H1 (cell line): ENCODE measurements at regions not wholly inside any gene's neighbourhood (a gene's known extent, or its start where the extent isn't known, plus 50 kb on each side); places are given as distances from the start of the nearest gene placed in this dataset.

Experiments used
- CTCF ChIA-PET: fragments of 300-600 bp; sonication (Branson Sonifier 250); formaldehyde crosslinking; loops from one replicate; lab custom pipeline; 2021; ENCODE audit not compliant: partially characterized antibody; lab: Charles Lee
- POLR2A ChIA-PET: fragments of 300-600 bp; sonication (Branson Sonifier 250); formaldehyde crosslinking; loops from one replicate; lab custom pipeline; 2021; ENCODE audit warnings: inconsistent platforms; ENCODE audit not compliant: partially characterized antibody; lab: Charles Lee
- DNase-seq, 2 experiments: peaks; one replicate each; pipeline versions ENCODE4 v3.0.0 to v3.0.0-alpha.2; 2010 to 2022; ENCODE audit warnings: low spot score in 2 of 2, low read depth in 1 of 2, mixed read lengths in 1 of 2
- FAIRE-seq: peaks from 2 replicates; lab custom pipeline; 2011; peaks lifted over from hg19 to GRCh38; lab: Jason Lieb, UNC
- H2AFZ ChIP-seq: 2 replicates; pipeline ENCODE4 v1.8.1; 2012; ENCODE audit warnings: low read length, inconsistent platforms
- H2AK5ac ChIP-seq: 2 replicates; pipeline ENCODE4 v1.6.1; 2013; ENCODE audit warnings: low read depth, low read length
- H2BK120ac ChIP-seq: replicated peaks from 2 replicates; pipeline ENCODE3; 2013; ENCODE audit warnings: low read depth, low read length, inconsistent platforms
- H2BK12ac ChIP-seq: 2 replicates; pipeline ENCODE4 v1.6.1; 2013; ENCODE audit warnings: low read depth, low read length
- H2BK15ac ChIP-seq: 2 replicates; pipeline ENCODE4 v1.6.1; 2013; ENCODE audit warnings: low read length
- H2BK20ac ChIP-seq: 2 replicates; pipeline ENCODE4 v1.6.1; 2013; ENCODE audit warnings: low read length
- H2BK5ac ChIP-seq: 2 replicates; pipeline ENCODE4 v1.6.1; 2013; ENCODE audit warnings: low read depth, low read length
- H3K14ac ChIP-seq: 2 replicates; pipeline ENCODE4 v1.6.1; 2013; ENCODE audit warnings: inconsistent platforms; ENCODE audit not compliant: insufficient read length
- H3K18ac ChIP-seq: 2 replicates; pipeline ENCODE4 v1.6.1; 2013; ENCODE audit warnings: low read length; ENCODE audit errors: extremely low read depth
- H3K23ac ChIP-seq: 2 replicates; pipeline ENCODE4 v1.6.1; 2013; ENCODE audit warnings: inconsistent platforms; ENCODE audit not compliant: insufficient read length
- H3K23me2 ChIP-seq: 2 replicates; pipeline ENCODE4 v1.6.1; 2013; ENCODE audit warnings: low read depth, low read length
- H3K27ac ChIP-seq: 2 replicates; pipeline ENCODE4 v1.6.1; 2011; ENCODE audit warnings: low read depth, low read length, inconsistent platforms
- H3K27me3 ChIP-seq, 4 experiments: replicated peaks in 1 of 4; 1 replicate in 1 of 4; 2 replicates in 3 of 4; pipeline versions ENCODE4 v1.6.1 to v1.8.1; 2011 to 2013; ENCODE audit warnings: low read length in 3 of 4, mild to moderate bottlenecking in 3 of 4, inconsistent platforms in 2 of 4, mixed read lengths in 2 of 4, moderate library complexity in 1 of 4; ENCODE audit not compliant: control insufficient read depth in 3 of 4, insufficient read depth in 3 of 4; ENCODE audit errors: extremely low read depth in 1 of 4
- H3K36me3 ChIP-seq, 4 experiments: 2 replicates each; pipeline versions ENCODE4 v1.6.1 to v1.8.1; 2011 to 2013; ENCODE audit warnings: mild to moderate bottlenecking in 4 of 4, low read length in 3 of 4, moderate library complexity in 2 of 4, control low read depth in 1 of 4, inconsistent platforms in 1 of 4; ENCODE audit not compliant: insufficient read depth in 4 of 4, control insufficient read depth in 2 of 4
- H3K4ac ChIP-seq: replicated peaks from 2 replicates; pipeline ENCODE3; 2013; ENCODE audit warnings: low read length, low read depth, mixed read lengths, inconsistent platforms; ENCODE audit not compliant: insufficient read length
- H3K4me1 ChIP-seq, 4 experiments: replicated peaks in 1 of 4; 1 replicate in 1 of 4; 2 replicates in 3 of 4; pipeline versions ENCODE4 v1.6.1 to v1.8.1; 2011 to 2013; ENCODE audit warnings: low read length in 3 of 4, inconsistent platforms in 2 of 4, mixed read lengths in 1 of 4; ENCODE audit not compliant: insufficient read depth in 4 of 4, control insufficient read depth in 3 of 4
- H3K4me2 ChIP-seq, 2 experiments: 2 replicates each; pipeline versions ENCODE4 v1.6.1 to v1.8.1; 2011 to 2013; ENCODE audit warnings: low read depth in 2 of 2, low read length in 2 of 2, control low read depth in 1 of 2, inconsistent platforms in 1 of 2, mild to moderate bottlenecking in 1 of 2; ENCODE audit not compliant: insufficient read depth in 1 of 2
- H3K4me3 ChIP-seq, 4 experiments: fragments of 200-600, 300-600 bp in 1 of 4; sonication (generic), shearing (Covaris generic), sonication (Bioruptor Twin) in 1 of 4; 2 replicates each; pipeline versions ENCODE4 v1.5.1 to v1.8.1; 2011 to 2016; ENCODE audit warnings: low read length in 4 of 4, low read depth in 3 of 4, control low read depth in 2 of 4, inconsistent platforms in 2 of 4, mild to moderate bottlenecking in 2 of 4, mixed read lengths in 1 of 4, moderate library complexity in 1 of 4; ENCODE audit not compliant: insufficient read depth in 2 of 4; ENCODE audit errors: extremely low read depth in 1 of 4
- H3K56ac ChIP-seq: replicated peaks from 2 replicates; pipeline ENCODE3; 2013; ENCODE audit warnings: low read depth, mild to moderate bottlenecking, mixed read lengths, low read length, inconsistent platforms; ENCODE audit not compliant: insufficient read length
- H3K79me1 ChIP-seq: 2 replicates; pipeline ENCODE4 v1.6.1; 2013; ENCODE audit warnings: low read depth, low read length, control low read depth
- H3K79me2 ChIP-seq, 2 experiments: 2 replicates each; pipeline versions ENCODE4 v1.6.1 to v1.8.1; 2012 to 2013; ENCODE audit warnings: low read length in 2 of 2, mild to moderate bottlenecking in 2 of 2, inconsistent platforms in 1 of 2; ENCODE audit not compliant: insufficient read depth in 2 of 2, control insufficient read depth in 1 of 2
- H3K9ac ChIP-seq, 4 experiments: replicated peaks in 1 of 4; 1 replicate in 1 of 4; 2 replicates in 3 of 4; pipeline versions ENCODE4 v1.6.1 to v1.8.1; 2011 to 2013; ENCODE audit warnings: low read depth in 3 of 4, low read length in 3 of 4, control low read depth in 2 of 4, mild to moderate bottlenecking in 2 of 4, moderate library complexity in 2 of 4, inconsistent platforms in 1 of 4; ENCODE audit errors: extremely low read depth in 1 of 4
- H3K9me3 ChIP-seq, 2 experiments: 2 replicates each; pipeline versions ENCODE4 v1.6.1 to v1.8.1; 2012 to 2013; ENCODE audit warnings: mild to moderate bottlenecking in 2 of 2, moderate library complexity in 2 of 2, control low read depth in 1 of 2, inconsistent platforms in 1 of 2, low read depth in 1 of 2, low read length in 1 of 2, mixed read lengths in 1 of 2; ENCODE audit not compliant: insufficient read depth in 2 of 2
- H4K20me1 ChIP-seq, 2 experiments: replicated peaks in 1 of 2; 2 replicates each; pipeline versions ENCODE3 to v1.8.1; 2011 to 2013; ENCODE audit warnings: inconsistent platforms in 2 of 2, low read length in 2 of 2, mild to moderate bottlenecking in 1 of 2; ENCODE audit not compliant: insufficient read depth in 2 of 2, control insufficient read depth in 1 of 2
- H4K5ac ChIP-seq: 2 replicates; pipeline ENCODE4 v1.6.1; 2013; ENCODE audit warnings: low read length, low read depth, mixed read lengths, inconsistent platforms; ENCODE audit not compliant: insufficient read length
- H4K8ac ChIP-seq: 2 replicates; pipeline ENCODE4 v1.8.0; 2013; ENCODE audit warnings: mild to moderate bottlenecking, moderate library complexity, low read length, inconsistent platforms; ENCODE audit not compliant: insufficient read depth; ENCODE audit errors: extremely low read depth
- H4K91ac ChIP-seq: replicated peaks from 2 replicates; pipeline ENCODE3; 2013; ENCODE audit warnings: low read length, mixed read lengths, inconsistent platforms; ENCODE audit not compliant: insufficient read length
- BRCA1 ChIP-seq: IDR thresholded peaks from 2 replicates; pipeline ENCODE4 v1.6.1; 2012; ENCODE audit warnings: low read depth, low read length, improper control_type of control experiment
- JUN ChIP-seq: IDR thresholded peaks from 2 replicates; pipeline ENCODE4 v1.6.1; 2011; ENCODE audit warnings: low read depth, mild to moderate bottlenecking, improper control_type of control experiment, low read length
- KDM4A ChIP-seq: IDR thresholded peaks from one replicate; pipeline ENCODE4 v1.7.1; 2012; ENCODE audit warnings: low read depth, mild to moderate bottlenecking, moderate library complexity, low read length, inconsistent platforms; ENCODE audit not compliant: severe bottlenecking
- KDM5A ChIP-seq: fragments of 200-600 bp; IDR thresholded peaks from 2 replicates; pipeline ENCODE4 v1.7.1; 2012; ENCODE audit warnings: mild to moderate bottlenecking, low read length, inconsistent platforms, mixed read lengths
- RAD21 ChIP-seq, 2 experiments: IDR thresholded peaks in 1 of 2; conservative IDR thresholded peaks in 1 of 2; 2 replicates each; pipeline ENCODE4 v1.6.1; 2011; ENCODE audit warnings: low read depth in 2 of 2, low read length in 2 of 2, improper control_type of control experiment in 1 of 2, inconsistent platforms in 1 of 2, mild to moderate bottlenecking in 1 of 2, moderate library complexity in 1 of 2
- SIRT6 ChIP-seq: IDR thresholded peaks from one replicate; pipeline ENCODE4 v1.7.1; 2012; ENCODE audit warnings: low read length, inconsistent platforms
- TBP ChIP-seq: IDR thresholded peaks from 2 replicates; pipeline ENCODE4 v1.6.1; 2011; ENCODE audit warnings: low read depth, low read length, improper control_type of control experiment
- WGBS, 2 experiments: shearing (Covaris generic) in 1 of 2; methylation state at CpG; one replicate each; pipeline versions ENCODE4 v1.1.6 to v1.1.7; 2013 to 2015; ENCODE audit warnings: low lambda C conversion rate in 2 of 2, mixed read lengths in 2 of 2, inconsistent platforms in 1 of 2, low coverage in 1 of 2, missing lambda C conversion rate in 1 of 2; ENCODE audit not compliant: insufficient replicate concordance in 2 of 2, insufficient coverage in 1 of 2, insufficient read length in 1 of 2; ENCODE audit errors: extremely low coverage in 1 of 2, missing lambda C conversion rate in 1 of 2; 5-methylcytosine and 5-hydroxymethylcytosine counted together
- TF ChIP-seq, protein P1 (sequence below): IDR thresholded peaks from 2 replicates; pipeline ENCODE4 v1.6.1; 2011; ENCODE audit warnings: low read length, improper control_type of control experiment
- TF ChIP-seq, protein P2 (sequence below): IDR thresholded peaks from 2 replicates; pipeline ENCODE4 v1.6.1; 2012; ENCODE audit warnings: low read length, inconsistent platforms

DNA sequence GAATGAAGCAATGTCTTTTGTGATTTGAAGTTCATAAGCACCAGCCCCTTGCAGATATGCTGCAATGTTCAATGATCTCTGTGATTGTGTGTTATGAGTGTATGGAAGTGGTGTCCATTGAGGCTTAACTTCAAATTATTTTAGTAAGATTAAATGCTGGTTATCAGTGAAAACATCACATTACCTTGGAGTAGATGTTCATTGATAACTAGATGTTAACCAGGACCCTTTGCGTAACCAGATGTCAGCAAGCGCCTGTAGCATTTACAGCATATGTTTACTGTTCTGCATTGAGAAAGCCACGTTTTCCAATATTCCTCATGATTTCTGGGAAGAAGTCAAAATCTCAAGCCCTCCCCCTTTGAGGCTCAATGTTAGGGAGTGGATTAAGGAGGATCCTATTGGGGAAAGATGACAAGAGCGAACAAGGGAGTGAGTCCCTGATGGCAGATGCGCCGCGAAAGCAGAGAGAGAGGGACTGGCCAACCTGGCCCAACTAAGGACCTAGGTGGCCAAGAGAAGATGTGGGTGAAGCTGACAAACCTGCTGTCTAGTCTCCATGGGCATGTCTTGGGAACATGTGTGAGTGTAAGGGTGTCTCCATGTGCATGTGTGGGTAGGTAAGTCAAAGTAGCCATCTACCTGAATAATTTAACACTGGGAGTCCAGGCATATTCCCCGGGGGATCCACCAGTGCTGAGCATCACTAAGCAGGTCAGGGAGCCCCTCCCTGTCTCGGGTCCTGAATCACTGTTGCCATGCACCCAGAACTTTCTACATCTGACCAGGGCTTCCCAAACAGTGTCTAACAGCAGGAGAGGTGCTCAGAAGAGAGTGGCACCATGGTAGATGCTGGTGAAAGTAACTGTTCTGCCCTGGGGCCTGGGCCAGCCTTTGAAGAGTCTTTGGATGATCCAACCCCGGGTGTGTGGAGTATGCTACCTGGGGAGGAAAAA, 141.6 kb upstream of the GDF10 start:
- FAIRE-seq (no peak), DNase-seq (no peak)
- H3K4ac ChIP-seq, result no peak overlapping the region
- H3K4me2 ChIP-seq, result no peak overlapping the region
- H3K27me3 ChIP-seq, result no peaks in the 10 kb centered on the region
- no peak overlapping the region for H2AFZ ChIP-seq
- no peaks in the 10 kb centered on the region for H3K4me1 ChIP-seq
- no peaks in the 10 kb centered on the region for H3K23me2 ChIP-seq
- WGBS, 2 experiments, result 90% methylated on average over 10 of the region's 10 CpGs; no CpG with 5 or more reads in 1 of the 2 experiments
- H3K27ac ChIP-seq, result no peak overlapping the region
- H2BK5ac ChIP-seq, result no peak overlapping the region
- no peak overlapping the region for H3K23ac ChIP-seq
- no peak overlapping the region for H3K14ac ChIP-seq
- H2BK20ac ChIP-seq, result no peak overlapping the region
- H4K5ac ChIP-seq, result no peak overlapping the region
- H2BK120ac ChIP-seq, result no peak overlapping the region
- no peak overlapping the region for H4K91ac ChIP-seq
- no peak overlapping the region; the same call in 1 of the 2 replicates for H4K8ac ChIP-seq
- H3K9ac ChIP-seq, result no peak overlapping the region
- no peaks in the 10 kb centered on the region for H3K79me2 ChIP-seq
- peaks cover 5 to 12% of the 10 kb centered on the region in 2 experiments for H3K9me3 ChIP-seq
- no peaks in the 10 kb centered on the region; a peak in 1 of 8 replicates for H3K36me3 ChIP-seq
- H4K20me1 ChIP-seq, result no peaks in the 10 kb centered on the region
- H3K56ac ChIP-seq, result no peak overlapping the region
- H3K18ac ChIP-seq, result no peak overlapping the region
- H3K4me3 ChIP-seq, result no peak overlapping the region
- no peak overlapping the region for H2AK5ac ChIP-seq
- H2BK12ac ChIP-seq, result no peak overlapping the region
- H2BK15ac ChIP-seq, result no peak overlapping the region
- POLR2A ChIA-PET, result no interaction called here
- no peaks in the 10 kb centered on the region for H3K79me1 ChIP-seq
- CTCF ChIA-PET, result interaction anchor here (1.4 kb wide), 1 partner anchor 19 kb away, joined by 4 read pairs; no protein-coding TSS in a partner anchor
- TF ChIP-seq BRCA1 (no peak), KDM4A (no peak), RAD21 (IDR thresholded peaks at IDR 0.05 in 1 of 2, conservative IDR thresholded peaks at IDR 0.05 in 1 of 2; ENCODE audit: low read depth in 2 of 2, low read length in 2 of 2) (no peak), JUN (no peak), KDM5A (no peak), SIRT6 (no peak), TBP (no peak)
- TF ChIP-seq, protein P1, sequence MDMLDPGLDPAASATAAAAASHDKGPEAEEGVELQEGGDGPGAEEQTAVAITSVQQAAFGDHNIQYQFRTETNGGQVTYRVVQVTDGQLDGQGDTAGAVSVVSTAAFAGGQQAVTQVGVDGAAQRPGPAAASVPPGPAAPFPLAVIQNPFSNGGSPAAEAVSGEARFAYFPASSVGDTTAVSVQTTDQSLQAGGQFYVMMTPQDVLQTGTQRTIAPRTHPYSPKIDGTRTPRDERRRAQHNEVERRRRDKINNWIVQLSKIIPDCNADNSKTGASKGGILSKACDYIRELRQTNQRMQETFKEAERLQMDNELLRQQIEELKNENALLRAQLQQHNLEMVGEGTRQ, result no peak
- TF ChIP-seq, protein P2, sequence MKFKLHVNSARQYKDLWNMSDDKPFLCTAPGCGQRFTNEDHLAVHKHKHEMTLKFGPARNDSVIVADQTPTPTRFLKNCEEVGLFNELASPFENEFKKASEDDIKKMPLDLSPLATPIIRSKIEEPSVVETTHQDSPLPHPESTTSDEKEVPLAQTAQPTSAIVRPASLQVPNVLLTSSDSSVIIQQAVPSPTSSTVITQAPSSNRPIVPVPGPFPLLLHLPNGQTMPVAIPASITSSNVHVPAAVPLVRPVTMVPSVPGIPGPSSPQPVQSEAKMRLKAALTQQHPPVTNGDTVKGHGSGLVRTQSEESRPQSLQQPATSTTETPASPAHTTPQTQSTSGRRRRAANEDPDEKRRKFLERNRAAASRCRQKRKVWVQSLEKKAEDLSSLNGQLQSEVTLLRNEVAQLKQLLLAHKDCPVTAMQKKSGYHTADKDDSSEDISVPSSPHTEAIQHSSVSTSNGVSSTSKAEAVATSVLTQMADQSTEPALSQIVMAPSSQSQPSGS, result no peak
